IPS-20b (cell line): ENCODE measurements at regions not wholly inside any gene's neighbourhood (a gene's known extent, or its start where the extent isn't known, plus 50 kb on each side); places are given as distances from the start of the nearest gene placed in this dataset.

Source experiments
- H3K27ac ChIP-seq: one replicate; pipeline ENCODE4 v1.5.1; 2013; ENCODE audit warnings: low read length
- H3K27me3 ChIP-seq: 2 replicates; pipeline ENCODE4 v1.6.1; 2013; ENCODE audit warnings: mild to moderate bottlenecking, low read length, inconsistent platforms; ENCODE audit not compliant: insufficient read depth
- H3K36me3 ChIP-seq: 2 replicates; pipeline ENCODE4 v1.6.1; 2013; ENCODE audit warnings: low read depth, mild to moderate bottlenecking, inconsistent platforms, low read length, moderate library complexity; ENCODE audit not compliant: insufficient read depth
- H3K4me1 ChIP-seq: 2 replicates; pipeline ENCODE4 v1.6.1; 2013; ENCODE audit warnings: mild to moderate bottlenecking, control low read depth, inconsistent platforms, low read length, moderate library complexity; ENCODE audit not compliant: insufficient read depth
- H3K4me3 ChIP-seq: 2 replicates; pipeline ENCODE4 v1.5.1; 2013; ENCODE audit warnings: mild to moderate bottlenecking, low read length, inconsistent platforms
- H3K9ac ChIP-seq: 2 replicates; pipeline ENCODE4 v1.6.1; 2013; ENCODE audit warnings: low read depth, mild to moderate bottlenecking, inconsistent platforms, low read length, moderate library complexity
- H3K9me3 ChIP-seq: 2 replicates; pipeline ENCODE4 v1.6.1; 2013; ENCODE audit warnings: mild to moderate bottlenecking, low read depth, low read length, inconsistent platforms; ENCODE audit not compliant: insufficient read depth

DNA sequence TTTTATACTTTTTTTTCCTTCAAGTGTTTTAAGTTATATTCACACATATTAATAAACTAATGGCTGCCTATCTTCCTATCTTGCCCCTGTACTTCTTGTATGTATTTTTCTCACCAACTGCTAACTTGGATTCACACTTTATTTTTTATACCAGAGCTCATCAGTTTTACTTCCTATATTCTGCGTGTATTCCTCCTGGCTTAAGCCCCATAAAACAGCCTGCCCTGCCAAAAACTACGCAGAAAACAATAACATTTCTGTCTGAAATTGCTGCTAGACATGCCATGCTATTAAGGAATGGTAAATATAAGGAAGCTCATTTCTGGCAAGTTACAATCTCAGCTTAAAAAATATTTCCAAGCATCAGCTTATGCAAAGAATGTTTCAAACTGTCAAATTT is 172.3 kb downstream of the UBE2E3 start:
- no peaks in the 10 kb centered on the region for H3K4me1 ChIP-seq
- H3K4me3 ChIP-seq, result no peak overlapping the region

GRCh38 chr2:181153886-181154285 is 173.5 kb downstream of the UBE2E3 start:
- H3K9ac ChIP-seq, result no peak overlapping the region
- no peak overlapping the region for H3K27ac ChIP-seq
- no peaks in the 10 kb centered on the region for H3K36me3 ChIP-seq
- no peaks in the 10 kb centered on the region for H3K27me3 ChIP-seq
- H3K9me3 ChIP-seq, result peaks cover 13% of the 10 kb centered on the region
- H3K4me1 ChIP-seq, result no peaks in the 10 kb centered on the region
- no peak overlapping the region for H3K4me3 ChIP-seq

More for the DNA sequence above, 172.3 kb downstream of the UBE2E3 start:
- Histone ChIP-seq H3K9ac (no peak overlapping the region), H3K36me3 (no peaks in the 10 kb centered on the region), H3K9me3 (peaks cover 13% of the 10 kb centered on the region), H3K27ac (no peak overlapping the region), H3K27me3 (no peaks in the 10 kb centered on the region)

- Histone ChIP-seq H3K36me3 (no peaks in the 10 kb centered on the region), H3K9ac (no peak overlapping the region), H3K27me3 (no peaks in the 10 kb centered on the region), H3K27ac (no peak overlapping the region), H3K9me3 (peaks cover 13% of the 10 kb centered on the region), H3K4me3 (no peak overlapping the region), H3K4me1 (no peaks in the 10 kb centered on the region)
Measured at GRCh38 chr2:181157326-181157725, 176.9 kb downstream of the UBE2E3 start.

DNA sequence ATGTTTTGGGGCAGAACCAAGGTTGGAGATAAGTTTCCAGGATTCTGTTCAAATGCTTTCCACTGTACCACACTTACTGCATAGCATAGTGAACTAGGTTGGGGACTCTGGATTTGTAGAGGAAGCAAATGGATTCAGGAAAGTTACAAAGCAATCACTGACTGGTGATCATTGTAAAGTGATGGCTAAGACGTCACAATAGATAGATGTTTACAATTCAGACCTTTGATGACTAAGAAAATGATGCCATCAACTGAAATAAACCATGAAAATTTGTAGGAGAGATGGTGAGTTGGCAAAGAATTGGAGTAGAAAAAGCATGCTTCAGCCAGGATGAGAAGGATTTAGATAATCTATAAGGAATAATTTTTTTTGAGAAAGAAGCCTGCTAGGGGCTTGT is 178.0 kb downstream of the UBE2E3 start:
- H3K9me3 ChIP-seq, result peaks cover 13% of the 10 kb centered on the region
- H3K9ac ChIP-seq, result no peak overlapping the region
- no peaks in the 10 kb centered on the region for H3K4me1 ChIP-seq
- H3K4me3 ChIP-seq, result no peak overlapping the region
- no peaks in the 10 kb centered on the region for H3K27me3 ChIP-seq
- no peak overlapping the region for H3K27ac ChIP-seq
- no peaks in the 10 kb centered on the region for H3K36me3 ChIP-seq

DNA sequence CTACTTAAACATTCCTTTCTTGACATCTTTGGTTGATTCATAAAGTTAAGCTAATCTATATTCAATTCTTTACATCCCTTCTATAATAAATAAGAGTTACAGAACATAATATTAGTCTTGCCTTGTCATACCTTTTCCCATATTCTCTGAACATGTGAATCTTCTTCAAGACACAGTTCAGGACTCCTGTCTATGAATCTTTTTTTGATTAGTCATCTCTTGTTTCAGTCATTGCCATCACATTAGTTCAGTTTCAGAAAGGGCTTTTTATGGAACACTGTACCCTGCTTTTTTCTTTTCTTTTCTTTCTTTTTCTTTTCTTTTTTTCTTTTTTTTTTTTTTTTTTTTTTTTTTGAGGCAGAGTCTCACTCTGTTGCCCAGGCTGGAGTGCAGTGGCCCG is 181.2 kb downstream of the UBE2E3 start:
- Histone ChIP-seq H3K4me3 (no peak overlapping the region), H3K27me3 (no peaks in the 10 kb centered on the region), H3K4me1 (no peaks in the 10 kb centered on the region), H3K9ac (no peak overlapping the region), H3K36me3 (no peaks in the 10 kb centered on the region), H3K27ac (no peak overlapping the region), H3K9me3 (peaks cover 3% of the 10 kb centered on the region; the same call in 1 of the 2 replicates)

- H3K27me3 ChIP-seq, result no peaks in the 10 kb centered on the region
- H3K9ac ChIP-seq, result no peak overlapping the region
- no peaks in the 10 kb centered on the region for H3K36me3 ChIP-seq
- no peaks in the 10 kb centered on the region for H3K4me1 ChIP-seq
- no peak overlapping the region for H3K4me3 ChIP-seq
- H3K9me3 ChIP-seq, result peaks cover 9% of the 10 kb centered on the region; the same call in 1 of the 2 replicates
- H3K27ac ChIP-seq, result no peak overlapping the region
Measured at GRCh38 chr2:181163139-181163538, 182.7 kb downstream of the UBE2E3 start.

DNA sequence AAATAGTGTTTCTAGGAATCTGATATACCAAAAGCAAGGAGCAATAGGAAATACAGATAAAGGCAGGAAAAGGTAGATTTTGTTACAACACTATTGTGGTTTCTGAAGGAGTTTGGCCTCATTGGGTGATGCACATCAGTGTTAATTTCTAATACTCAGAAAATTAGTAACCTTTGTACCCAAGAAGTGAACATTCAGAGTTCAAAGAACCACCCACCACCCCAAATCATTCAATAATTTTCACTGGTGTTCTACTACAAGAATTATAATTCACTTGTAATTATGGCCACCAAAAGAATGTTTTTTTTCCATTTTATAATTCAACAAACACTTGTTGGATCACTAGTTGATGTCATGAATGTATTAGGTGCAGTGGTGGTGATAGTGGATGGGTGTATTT is 183.3 kb downstream of the UBE2E3 start:
- Histone ChIP-seq H3K4me1 (no peaks in the 10 kb centered on the region; the same call in 1 of the 2 replicates), H3K27ac (no peak overlapping the region), H3K9me3 (peaks cover 9% of the 10 kb centered on the region; the same call in 1 of the 2 replicates), H3K27me3 (no peaks in the 10 kb centered on the region), H3K4me3 (no peak overlapping the region), H3K36me3 (no peaks in the 10 kb centered on the region), H3K9ac (no peak overlapping the region)

DNA sequence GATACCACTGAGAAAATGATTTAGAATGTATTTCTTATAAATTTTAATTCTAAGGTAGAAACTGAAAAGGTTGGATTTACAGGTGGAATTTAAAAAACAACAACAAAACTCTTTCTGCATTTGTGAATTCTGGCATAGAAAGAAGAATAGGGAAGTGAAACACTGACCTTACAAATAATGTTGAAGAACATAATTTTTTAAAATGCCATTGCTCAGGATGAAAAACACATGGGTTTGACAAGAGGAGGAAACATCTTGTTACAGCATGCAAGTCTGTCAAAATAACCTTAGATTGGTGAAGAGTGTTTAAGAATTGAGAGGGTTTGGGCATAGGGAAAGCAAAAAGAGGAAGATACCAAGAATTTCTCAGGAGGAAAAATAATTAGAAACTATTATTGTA is 184.3 kb downstream of the UBE2E3 start:
- Histone ChIP-seq H3K27me3 (no peaks in the 10 kb centered on the region), H3K4me1 (peaks cover 7% of the 10 kb centered on the region; the same call in 1 of the 2 replicates), H3K9ac (no peak overlapping the region), H3K4me3 (no peak overlapping the region), H3K36me3 (no peaks in the 10 kb centered on the region), H3K9me3 (peaks cover 9% of the 10 kb centered on the region; the same call in 1 of the 2 replicates), H3K27ac (no peak overlapping the region)

DNA sequence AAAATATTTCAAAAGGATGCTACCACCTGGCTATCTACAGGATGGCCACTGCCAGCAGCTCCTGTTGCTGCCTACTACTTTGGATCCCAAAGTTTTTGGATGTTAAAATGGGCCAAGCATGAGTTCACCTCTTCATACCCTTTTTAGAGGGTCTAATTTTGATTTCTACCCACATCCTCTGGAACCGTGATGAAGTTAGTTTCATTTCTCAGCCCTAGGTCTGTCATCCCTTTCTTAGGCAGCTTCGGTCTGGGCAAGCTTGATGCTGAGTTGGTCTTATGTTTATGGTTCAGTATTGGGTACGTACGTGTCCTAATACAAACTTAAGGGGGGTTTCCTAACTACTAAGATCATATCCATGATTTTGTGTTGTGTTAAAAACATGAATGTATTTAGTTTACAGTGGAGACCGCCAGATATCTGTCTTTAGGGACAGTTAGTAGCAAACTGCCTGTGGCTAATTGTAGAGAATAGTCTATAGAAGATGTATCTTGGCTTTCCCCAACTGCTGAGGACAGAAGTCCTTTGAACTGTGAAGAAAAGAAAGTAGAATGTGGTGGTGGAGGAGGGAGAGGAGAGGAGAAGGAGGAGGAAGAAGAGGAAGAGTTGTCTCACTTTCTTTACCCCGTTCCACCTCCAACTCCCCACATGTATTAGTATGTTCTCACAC is 184.9 kb downstream of the UBE2E3 start:
- no peak overlapping the region for H3K9ac ChIP-seq
- H3K27me3 ChIP-seq, result no peaks in the 10 kb centered on the region
- peaks cover 9% of the 10 kb centered on the region; the same call in 1 of the 2 replicates for H3K9me3 ChIP-seq
- no peak overlapping the region for H3K4me3 ChIP-seq
- no peaks in the 10 kb centered on the region for H3K36me3 ChIP-seq
- H3K4me1 ChIP-seq, result peaks cover 13% of the 10 kb centered on the region; the same call in 1 of the 2 replicates
- no peak overlapping the region for H3K27ac ChIP-seq

GRCh38 chr2:181169503-181169902 is 189.1 kb downstream of the UBE2E3 start:
- Histone ChIP-seq H3K9me3 (peaks cover 9% of the 10 kb centered on the region; the same call in 1 of the 2 replicates), H3K4me1 (peaks cover 13% of the 10 kb centered on the region; the same call in 1 of the 2 replicates), H3K27ac (no peak overlapping the region), H3K9ac (no peak overlapping the region), H3K4me3 (no peak overlapping the region), H3K27me3 (no peaks in the 10 kb centered on the region), H3K36me3 (no peaks in the 10 kb centered on the region)

GRCh38 chr2:181170256-181170655 is 189.9 kb downstream of the UBE2E3 start:
- no peak overlapping the region for H3K4me3 ChIP-seq
- H3K4me1 ChIP-seq, result peaks cover 13% of the 10 kb centered on the region; the same call in 1 of the 2 replicates
- H3K36me3 ChIP-seq, result no peaks in the 10 kb centered on the region
- H3K9ac ChIP-seq, result no peak overlapping the region
- no peak overlapping the region for H3K27ac ChIP-seq
- no peaks in the 10 kb centered on the region for H3K27me3 ChIP-seq
- peaks cover 9% of the 10 kb centered on the region; the same call in 1 of the 2 replicates for H3K9me3 ChIP-seq

DNA sequence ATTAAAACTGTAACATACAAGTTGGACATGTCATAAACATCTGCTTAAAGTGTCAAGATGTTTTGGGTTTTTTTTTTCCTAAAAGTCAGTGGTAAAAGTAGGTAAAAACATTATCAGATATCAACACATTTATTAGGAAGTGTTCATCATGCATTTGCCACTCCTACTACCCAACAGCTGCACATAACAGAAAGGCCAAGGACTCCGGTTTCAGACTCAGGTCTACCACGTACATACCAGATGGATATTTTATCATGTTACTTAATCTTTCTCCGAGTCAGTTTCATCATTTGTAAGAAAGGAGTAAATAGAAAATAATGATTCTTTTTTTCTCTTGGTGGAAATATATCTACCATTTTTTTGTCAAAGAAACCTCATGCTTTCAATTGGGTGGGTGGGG is 192.3 kb downstream of the UBE2E3 start:
- Histone ChIP-seq H3K27ac (no peak overlapping the region), H3K9me3 (peaks cover 4% of the 10 kb centered on the region; the same call in 1 of the 2 replicates), H3K9ac (no peak overlapping the region), H3K27me3 (no peaks in the 10 kb centered on the region), H3K4me3 (no peak overlapping the region), H3K36me3 (no peaks in the 10 kb centered on the region), H3K4me1 (peaks cover 13% of the 10 kb centered on the region; the same call in 1 of the 2 replicates)
